ENCODE measurements at regions not wholly inside any gene's neighbourhood (a gene's known extent, or its start where the extent isn't known, plus 50 kb on each side); places are given as distances from the start of the nearest gene placed in this dataset.

DNA sequence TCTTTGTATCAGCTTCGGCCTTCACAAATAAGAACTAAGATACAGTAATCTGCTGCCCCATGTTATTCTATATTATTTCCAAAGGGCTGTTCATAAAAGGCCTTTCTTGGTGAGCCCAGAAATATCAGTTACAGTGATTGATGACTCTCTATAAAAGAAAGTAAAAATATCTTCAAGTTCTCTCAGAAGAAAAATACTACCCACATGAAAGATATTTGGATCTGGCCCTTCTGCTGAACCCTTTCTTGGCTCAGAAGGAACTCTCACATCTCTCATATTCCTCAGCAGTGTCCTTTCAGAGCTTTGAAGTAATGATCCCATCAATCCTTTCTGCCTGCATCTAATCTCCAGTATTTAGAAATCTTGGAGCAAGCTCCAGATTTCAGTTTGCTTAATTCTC, 76.3 kb upstream of the SLITRK1 start:
- TF ChIP-seq CTCF (IDR thresholded peaks at IDR 0.05) (no peak), POLR2A (IDR thresholded peaks at IDR 0.05) (no peak)
